COLO668 (cell line): ENCODE measurements at regions not wholly inside any gene's neighbourhood (a gene's known extent, or its start where the extent isn't known, plus 50 kb on each side); places are given as distances from the start of the nearest gene placed in this dataset.

Experiments
- DNase-seq: peaks from one replicate; lab custom pipeline; 2025; ENCODE audit not compliant: unreplicated experiment; lab: John Stamatoyannopoulos, UW

GRCh38 chr3:161689584-161690298 lies 193.1 kb downstream of the OTOL1 start:
- no peak for DNase-seq

GRCh38 chr3:161690299-161690620 lies 193.7 kb downstream of the OTOL1 start:
- DNase-seq, result no peak

GRCh38 chr3:161691677-161692076 lies 195.1 kb downstream of the OTOL1 start:
- DNase-seq, result no peak

- no peak for DNase-seq
Measured at GRCh38 chr3:161694682-161695564, 198.3 kb downstream of the OTOL1 start.

- DNase-seq, result no peak
Measured at GRCh38 chr3:161695811-161696210, 199.2 kb downstream of the OTOL1 start.

GRCh38 chr3:161700998-161701397 lies 204.4 kb downstream of the OTOL1 start:
- peak; percentile 16 for DNase-seq

- DNase-seq, result peak; percentile 1
Measured at GRCh38 chr3:161707253-161707652, 210.6 kb downstream of the OTOL1 start.

- no peak for DNase-seq
Measured at GRCh38 chr3:161713731-161714130, 217.1 kb downstream of the OTOL1 start.

GRCh38 chr3:161731968-161732367 lies 235.4 kb downstream of the OTOL1 start:
- DNase-seq, result no peak

GRCh38 chr3:161737171-161737570 lies 240.6 kb downstream of the OTOL1 start:
- DNase-seq, result no peak

GRCh38 chr3:161740421-161740820 lies 243.8 kb downstream of the OTOL1 start:
- no peak for DNase-seq

GRCh38 chr3:161744366-161744765 lies 247.8 kb downstream of the OTOL1 start:
- no peak for DNase-seq

- no peak for DNase-seq
Measured at GRCh38 chr3:161745741-161746140, 249.1 kb downstream of the OTOL1 start.

GRCh38 chr3:161748049-161748448 lies 251.4 kb downstream of the OTOL1 start:
- DNase-seq, result no peak

- no peak for DNase-seq
Measured at GRCh38 chr3:161754420-161755053, 257.9 kb downstream of the OTOL1 start.

GRCh38 chr3:161759444-161759843 lies 262.8 kb downstream of the OTOL1 start:
- DNase-seq, result no peak

GRCh38 chr3:161766331-161766730 lies 269.7 kb downstream of the OTOL1 start:
- DNase-seq, result no peak

GRCh38 chr3:161770484-161771386 lies 274.1 kb downstream of the OTOL1 start:
- no peak for DNase-seq

- no peak for DNase-seq
Measured at GRCh38 chr3:161781381-161781780, 284.8 kb downstream of the OTOL1 start.

- DNase-seq, result no peak
Measured at GRCh38 chr3:161793194-161793930, 296.8 kb downstream of the OTOL1 start.
